ENCODE measurements at regions not wholly inside any gene's neighbourhood (a gene's known extent, or its start where the extent isn't known, plus 50 kb on each side); places are given as distances from the start of the nearest gene placed in this dataset.

- H3K36me3 ChIP-seq, result no peaks in the 10 kb centered on the region
- no peak overlapping the region for H3K27ac ChIP-seq
- TF ChIP-seq CTCF (IDR thresholded peaks at IDR 0.05) (no peak), POLR2A (IDR thresholded peaks at IDR 0.05) (no peak), POLR2AphosphoS5 (IDR thresholded peaks at IDR 0.05; ENCODE audit: insufficient read depth in 1 of 2, low read depth in 1 of 2) (no peak)
- no peaks in the 10 kb centered on the region for H3K9me3 ChIP-seq
- no peak overlapping the region for H3K4me3 ChIP-seq
- H3K27me3 ChIP-seq, result no peaks in the 10 kb centered on the region
- DNase-seq (ENCODE audit: extremely low spot score in 2 of 2), result no peak
- no peaks in the 10 kb centered on the region for H3K4me1 ChIP-seq
- intact Hi-C loops (cut with DNase I), result no loop called here
Measured at GRCh38 chr16:86662740-86663139, 84.4 kb downstream of the FOXL1 start.

GRCh38 chr16:86663685-86664521 is 85.6 kb downstream of the FOXL1 start:
- Histone ChIP-seq H3K4me1 (no peaks in the 10 kb centered on the region), H3K27me3 (no peaks in the 10 kb centered on the region), H3K4me3 (no peak overlapping the region), H3K27ac (no peak overlapping the region), H3K9me3 (no peaks in the 10 kb centered on the region), H3K36me3 (no peaks in the 10 kb centered on the region)
- DNase-seq (ENCODE audit: extremely low spot score in 2 of 2), result no peak
- TF ChIP-seq POLR2AphosphoS5 (IDR thresholded peaks at IDR 0.05; ENCODE audit: insufficient read depth in 1 of 2, low read depth in 1 of 2) (peak in 1 of 2 donors; percentile 20), CTCF (IDR thresholded peaks at IDR 0.05) (no peak)
- intact Hi-C loops (cut with DNase I), result no loop called here

- no peaks in the 10 kb centered on the region for H3K9me3 ChIP-seq
- intact Hi-C loops (cut with DNase I), result no loop called here
- H3K4me3 ChIP-seq, result no peak overlapping the region
- TF ChIP-seq POLR2A (IDR thresholded peaks at IDR 0.05), result no peak
- no peak for TF ChIP-seq CTCF (IDR thresholded peaks at IDR 0.05)
- no peak for TF ChIP-seq POLR2AphosphoS5 (IDR thresholded peaks at IDR 0.05; ENCODE audit: insufficient read depth in 1 of 2, low read depth in 1 of 2)
- H3K27ac ChIP-seq, result no peak overlapping the region
- DNase-seq (ENCODE audit: extremely low spot score in 2 of 2), result no peak
- H3K4me1 ChIP-seq, result no peaks in the 10 kb centered on the region
- H3K27me3 ChIP-seq, result no peaks in the 10 kb centered on the region
- H3K36me3 ChIP-seq, result no peaks in the 10 kb centered on the region
Measured at GRCh38 chr16:86664522-86665318, 86.4 kb downstream of the FOXL1 start.

- Histone ChIP-seq H3K27ac (no peak overlapping the region), H3K27me3 (no peaks in the 10 kb centered on the region), H3K9me3 (no peaks in the 10 kb centered on the region), H3K4me1 (no peaks in the 10 kb centered on the region), H3K36me3 (no peaks in the 10 kb centered on the region), H3K4me3 (no peak overlapping the region)
- intact Hi-C loops (cut with DNase I), result no loop called here
- TF ChIP-seq POLR2A (IDR thresholded peaks at IDR 0.05), result no peak
- no peak for DNase-seq (ENCODE audit: extremely low spot score in 2 of 2)
Measured at GRCh38 chr16:86665319-86665675, 86.9 kb downstream of the FOXL1 start.

- TF ChIP-seq POLR2AphosphoS5 (IDR thresholded peaks at IDR 0.05; ENCODE audit: insufficient read depth in 1 of 2, low read depth in 1 of 2) (no peak), CTCF (IDR thresholded peaks at IDR 0.05) (no peak), POLR2A (IDR thresholded peaks at IDR 0.05) (no peak)
- Histone ChIP-seq H3K36me3 (no peaks in the 10 kb centered on the region), H3K27me3 (no peaks in the 10 kb centered on the region), H3K9me3 (no peaks in the 10 kb centered on the region), H3K4me1 (no peaks in the 10 kb centered on the region), H3K27ac (no peak overlapping the region), H3K4me3 (no peak overlapping the region)
- no peak for DNase-seq (ENCODE audit: extremely low spot score in 2 of 2)
- intact Hi-C loops (cut with DNase I), result no loop called here
Measured at GRCh38 chr16:86665929-86666328, 87.6 kb downstream of the FOXL1 start.

Data from vagina (tissue), 2 donors.